ENCODE measurements at regions not wholly inside any gene's neighbourhood (a gene's known extent, or its start where the extent isn't known, plus 50 kb on each side); places are given as distances from the start of the nearest gene placed in this dataset.

DNA sequence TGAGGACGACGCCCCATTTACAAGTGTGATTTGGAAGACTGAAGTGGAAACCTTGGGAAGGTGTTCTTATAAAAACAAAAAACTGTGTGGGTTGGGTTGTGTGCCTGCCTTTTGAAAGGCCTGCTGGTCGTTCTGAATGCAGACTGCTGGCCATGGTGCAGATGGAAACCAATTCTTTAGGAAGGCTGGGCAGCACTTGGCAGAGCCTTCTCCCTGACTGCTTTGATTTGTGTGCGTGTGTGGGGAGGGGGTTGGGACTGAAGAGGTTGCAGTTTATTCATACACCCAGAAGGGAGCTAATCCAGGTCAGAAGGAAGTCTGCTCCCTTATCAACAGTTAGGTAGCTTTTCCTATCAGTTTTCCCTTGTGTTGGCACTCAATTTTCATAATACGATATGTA, 288.7 kb downstream of the SOX2 start:
- Histone ChIP-seq H3K4me3 (ENCODE audit: low read depth in 2 of 2, low read length in 2 of 2) (no peak overlapping the region), H3K36me3 (ENCODE audit: control insufficient read depth, insufficient read depth, low read length) (no peaks in the 10 kb centered on the region), H3K9me3 (ENCODE audit: control insufficient read depth, insufficient read depth, low read depth, low read length) (no peaks in the 10 kb centered on the region), H3K27ac (ENCODE audit: low read length) (no peak overlapping the region), H3K4me1 (ENCODE audit: control insufficient read depth, insufficient read depth, low read length) (no peaks in the 10 kb centered on the region), H3K27me3 (ENCODE audit: control insufficient read depth, insufficient read depth, low read length) (no peaks in the 10 kb centered on the region)
- intact Hi-C loops (cut with micrococcal nuclease; ENCODE audit: unreplicated experiment) (no loop called here), in situ Hi-C loops (cut with HindIII; ENCODE audit: low pct_unique_long_range_greater_than_20kb, low sequenced_read_pairs) (no loop called here)
- DNase-seq (ENCODE audit: low read depth, low spot score) (no peak), ATAC-seq (no peak)
- POLR2A ChIA-PET: no interaction called here
- BruUV-seq (replicated peaks): no TSS peak
- TF ChIP-seq REST (IDR thresholded peaks at IDR 0.05; ENCODE audit: insufficient read depth in 1 of 2, low read depth in 2 of 2, low read length in 1 of 2) (no peak), POLR2AphosphoS5 (IDR thresholded peaks at IDR 0.05; ENCODE audit: low read depth, low read length) (no peak), TCF7L2 (IDR thresholded peaks at IDR 0.05; ENCODE audit: low read depth, low read length) (no peak), CTCF (IDR thresholded peaks at IDR 0.05) (no peak), SIN3A (IDR thresholded peaks at IDR 0.05; ENCODE audit: borderline replicate concordance, insufficient read depth, low read depth, low read length) (no peak)
- CTCF ChIA-PET: no interaction called here

DNA sequence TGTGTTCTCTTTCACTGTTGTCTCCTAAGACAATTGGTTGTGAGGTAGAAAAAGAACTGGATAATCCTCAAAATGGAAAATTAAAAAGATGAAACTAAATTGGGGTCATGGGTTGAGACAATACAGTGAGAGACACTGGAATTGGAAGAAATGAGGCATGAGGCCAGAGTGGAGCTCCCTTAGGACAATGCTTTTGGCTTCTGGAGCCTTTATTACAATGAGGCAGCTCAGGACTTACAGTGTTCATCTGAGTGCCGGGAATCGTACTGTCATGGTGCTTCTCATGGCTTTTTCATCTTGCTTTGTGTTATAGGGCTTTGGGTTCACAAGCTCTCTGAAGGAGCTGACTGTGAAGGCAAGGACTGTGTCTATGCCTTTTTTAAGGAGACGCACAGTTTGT, 293.5 kb downstream of the SOX2 start:
- DNase-seq (ENCODE audit: low read depth, low spot score) (no peak), ATAC-seq (no peak)
- H3K27me3 ChIP-seq (ENCODE audit: control insufficient read depth, insufficient read depth, low read length): no peaks in the 10 kb centered on the region
- no peaks in the 10 kb centered on the region for H3K9me3 ChIP-seq (ENCODE audit: control insufficient read depth, insufficient read depth, low read depth, low read length)
- H3K4me1 ChIP-seq (ENCODE audit: control insufficient read depth, insufficient read depth, low read length): no peaks in the 10 kb centered on the region
- POLR2A ChIA-PET: no interaction called here
- H3K4me3 ChIP-seq (ENCODE audit: low read depth in 2 of 2, low read length in 2 of 2): no peak overlapping the region
- intact Hi-C loops (cut with micrococcal nuclease; ENCODE audit: unreplicated experiment): no loop called here
- H3K27ac ChIP-seq (ENCODE audit: low read length): no peak overlapping the region
- TF ChIP-seq POLR2AphosphoS5 (IDR thresholded peaks at IDR 0.05; ENCODE audit: low read depth, low read length) (no peak), CTCF (IDR thresholded peaks at IDR 0.05) (no peak), TCF7L2 (IDR thresholded peaks at IDR 0.05; ENCODE audit: low read depth, low read length) (no peak), REST (IDR thresholded peaks at IDR 0.05; ENCODE audit: insufficient read depth in 1 of 2, low read depth in 2 of 2, low read length in 1 of 2) (no peak), SIN3A (IDR thresholded peaks at IDR 0.05; ENCODE audit: borderline replicate concordance, insufficient read depth, low read depth, low read length) (no peak)
- no peaks in the 10 kb centered on the region for H3K36me3 ChIP-seq (ENCODE audit: control insufficient read depth, insufficient read depth, low read length)
- no TSS peak for BruUV-seq (replicated peaks)
- CTCF ChIA-PET: no interaction called here
- in situ Hi-C loops (cut with HindIII; ENCODE audit: low pct_unique_long_range_greater_than_20kb, low sequenced_read_pairs): no loop called here

Data from Panc1 (cell line).